AG04449 (cell line): ENCODE measurements at regions not wholly inside any gene's neighbourhood (a gene's known extent, or its start where the extent isn't known, plus 50 kb on each side); places are given as distances from the start of the nearest gene placed in this dataset.
"Not testable (repeated sequence)": the region's sequence is repeated elsewhere in the genome, so short reads cannot be mapped to it uniquely, and the experiment has no call there.

Source experiments
- CTCF ChIA-PET: fragments of 350-600 bp; formaldehyde crosslinking; extraction: SDS; loops from one replicate; lab custom pipeline; 2021; ENCODE audit warnings: antibody characterized with exemption; lab: Yijun Ruan, JAX
- POLR2A ChIA-PET: fragments of 400-600, 350-600 bp; formaldehyde crosslinking; extraction: SDS; loops from one replicate; lab custom pipeline; 2020; ENCODE audit warnings: antibody characterized with exemption, inconsistent platforms; lab: Yijun Ruan, JAX
- DNase-seq: peaks from one replicate; pipeline ENCODE4 v3.0.0-alpha.2; 2010; ENCODE audit warnings: low read depth, low spot score
- H3K4me3 ChIP-seq: 2 replicates; pipeline ENCODE4 v1.5.1; 2011; ENCODE audit warnings: low read depth, mild to moderate bottlenecking, control low read depth, low read length
- TF ChIP-seq, protein P1 (sequence below): IDR thresholded peaks from one replicate; pipeline ENCODE4 v1.5.1; 2011; ENCODE audit warnings: mild to moderate bottlenecking, moderate library complexity, low read length, control low read depth, inconsistent platforms; ENCODE audit not compliant: insufficient read depth; ENCODE audit errors: missing control alignments

DNA sequence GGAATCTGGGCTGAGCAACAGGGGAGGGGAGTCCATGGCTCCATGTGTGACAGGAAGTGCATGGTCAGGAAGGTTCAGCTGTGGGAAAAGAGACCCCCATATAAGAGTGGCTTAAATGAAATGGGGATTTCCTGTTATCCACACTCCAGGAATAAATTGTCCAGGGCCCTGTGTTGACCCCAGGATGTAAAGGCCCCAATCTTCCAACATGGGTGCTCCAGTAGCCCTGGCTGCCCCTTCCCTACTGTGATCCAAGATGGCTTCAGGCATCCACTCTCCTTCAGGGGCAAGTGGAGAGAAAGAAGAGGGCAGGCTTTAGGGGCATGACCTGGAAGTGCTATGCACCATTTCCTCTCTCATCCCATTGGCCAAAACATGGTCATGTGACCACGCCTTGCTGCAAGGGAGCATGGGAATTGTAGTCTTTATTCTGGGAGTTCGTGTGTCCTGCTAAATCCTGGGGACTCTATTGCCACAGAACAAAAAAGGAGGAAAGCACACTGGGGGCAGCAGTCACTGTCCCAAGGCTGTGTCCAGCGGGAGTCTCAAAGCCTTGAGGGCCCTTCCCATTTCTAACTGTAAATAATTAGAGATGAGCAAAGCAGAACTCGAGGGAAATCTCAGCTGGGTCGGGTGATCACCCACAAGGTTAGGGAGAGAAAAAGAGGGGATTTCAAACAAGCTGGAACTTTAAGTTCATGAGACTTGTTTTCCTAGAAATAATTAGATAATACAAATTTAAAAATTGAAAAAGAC is 289.2 kb downstream of the ADGRD1 start:
- no peak for DNase-seq
- ChIA-PET CTCF (no interaction called here), POLR2A (no interaction called here)
- no peak overlapping the region for H3K4me3 ChIP-seq
- TF ChIP-seq, protein P1, sequence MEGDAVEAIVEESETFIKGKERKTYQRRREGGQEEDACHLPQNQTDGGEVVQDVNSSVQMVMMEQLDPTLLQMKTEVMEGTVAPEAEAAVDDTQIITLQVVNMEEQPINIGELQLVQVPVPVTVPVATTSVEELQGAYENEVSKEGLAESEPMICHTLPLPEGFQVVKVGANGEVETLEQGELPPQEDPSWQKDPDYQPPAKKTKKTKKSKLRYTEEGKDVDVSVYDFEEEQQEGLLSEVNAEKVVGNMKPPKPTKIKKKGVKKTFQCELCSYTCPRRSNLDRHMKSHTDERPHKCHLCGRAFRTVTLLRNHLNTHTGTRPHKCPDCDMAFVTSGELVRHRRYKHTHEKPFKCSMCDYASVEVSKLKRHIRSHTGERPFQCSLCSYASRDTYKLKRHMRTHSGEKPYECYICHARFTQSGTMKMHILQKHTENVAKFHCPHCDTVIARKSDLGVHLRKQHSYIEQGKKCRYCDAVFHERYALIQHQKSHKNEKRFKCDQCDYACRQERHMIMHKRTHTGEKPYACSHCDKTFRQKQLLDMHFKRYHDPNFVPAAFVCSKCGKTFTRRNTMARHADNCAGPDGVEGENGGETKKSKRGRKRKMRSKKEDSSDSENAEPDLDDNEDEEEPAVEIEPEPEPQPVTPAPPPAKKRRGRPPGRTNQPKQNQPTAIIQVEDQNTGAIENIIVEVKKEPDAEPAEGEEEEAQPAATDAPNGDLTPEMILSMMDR, result no peak

- POLR2A ChIA-PET, DNase-seq, CTCF ChIA-PET, H3K4me3 ChIP-seq: not testable (repeated sequence)
Measured at GRCh38 chr12:131244157-131244688, 290.5 kb downstream of the ADGRD1 start.

DNA sequence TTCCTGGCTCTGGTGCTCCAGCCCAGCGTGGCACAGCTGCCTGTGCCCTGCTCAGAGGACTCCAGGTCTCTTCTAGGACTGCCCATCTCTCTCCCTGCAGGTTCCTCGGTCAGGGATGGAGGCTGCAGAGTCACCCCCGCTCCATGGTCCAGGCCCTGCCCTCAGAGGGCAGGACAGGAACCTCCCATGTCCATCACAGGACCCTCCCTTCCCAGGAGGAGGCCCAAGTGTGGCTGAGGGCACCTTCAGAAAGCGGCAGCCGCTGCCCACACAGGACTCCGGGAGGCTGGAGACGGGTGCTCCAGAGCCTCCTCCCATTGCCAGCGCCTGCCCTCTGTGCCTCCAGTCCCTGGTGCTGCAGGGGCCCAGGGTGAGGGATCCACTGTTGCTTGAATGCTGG is 291.5 kb downstream of the ADGRD1 start:
- POLR2A ChIA-PET, H3K4me3 ChIP-seq, DNase-seq, CTCF ChIA-PET: not testable (repeated sequence)

DNA sequence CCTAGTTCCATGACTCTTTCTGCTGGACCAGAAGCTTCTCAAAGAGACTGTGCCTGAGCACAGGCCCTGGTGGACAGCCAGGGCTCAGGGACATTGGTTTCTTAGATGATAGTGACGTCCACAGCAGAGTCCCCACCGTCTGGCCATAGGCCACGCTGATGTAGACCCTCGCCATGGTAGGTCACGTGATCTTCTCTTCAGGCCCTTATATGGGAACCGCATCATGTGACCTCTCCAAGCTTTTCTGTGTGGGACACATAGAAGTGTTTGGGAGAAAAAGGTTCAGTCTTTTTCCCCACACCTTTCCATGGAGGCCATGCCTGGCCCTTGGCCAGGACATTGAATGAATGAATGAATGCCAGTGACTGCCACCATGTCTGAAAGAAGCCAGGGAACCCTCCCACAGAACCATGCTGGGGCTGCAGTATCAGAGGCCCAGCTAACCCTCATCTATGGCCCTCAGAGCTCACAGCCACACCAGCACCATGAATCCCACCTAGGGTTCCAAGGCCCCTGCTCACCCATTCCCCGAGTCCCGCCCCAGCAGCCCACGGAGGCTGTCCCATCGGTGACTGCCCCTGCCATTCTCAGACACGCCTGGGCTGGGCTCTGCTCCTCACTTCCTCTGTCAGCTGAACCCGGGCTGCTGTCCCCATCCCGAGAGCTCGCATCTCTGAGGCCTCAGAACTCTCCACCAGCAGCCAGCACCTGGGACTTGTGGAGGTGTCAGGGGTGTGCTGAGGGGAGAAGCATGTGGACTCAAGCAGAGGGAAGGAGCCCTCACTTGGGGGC is 292.1 kb downstream of the ADGRD1 start:
- POLR2A ChIA-PET, result no interaction called here
- DNase-seq, result no peak
- CTCF ChIA-PET, result no interaction called here
- TF ChIP-seq, protein P1, result no peak
- no peak overlapping the region for H3K4me3 ChIP-seq

- POLR2A ChIA-PET, CTCF ChIA-PET, DNase-seq, H3K4me3 ChIP-seq: not testable (repeated sequence)
Measured at GRCh38 chr12:131247026-131247725, 293.5 kb downstream of the ADGRD1 start.

DNA sequence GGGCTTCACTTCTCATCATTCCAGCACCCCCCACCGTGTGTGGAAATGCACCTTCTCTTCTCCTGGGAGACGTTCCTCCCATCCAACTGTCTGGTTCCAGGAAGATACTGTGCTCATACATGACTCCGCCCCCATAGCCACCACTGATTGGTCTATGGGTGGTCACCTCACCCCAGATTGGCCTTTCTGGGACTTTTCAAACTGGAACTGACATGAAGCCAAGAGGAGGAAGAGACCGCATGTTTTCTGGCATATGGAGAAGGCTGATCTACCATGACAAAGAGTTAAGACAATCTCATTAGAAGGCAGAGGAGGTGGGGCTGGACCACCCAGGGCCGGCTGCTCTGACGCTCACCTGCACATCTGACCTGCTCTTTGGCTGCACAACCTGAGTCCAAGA is 294.2 kb downstream of the ADGRD1 start:
- DNase-seq, H3K4me3 ChIP-seq, POLR2A ChIA-PET, CTCF ChIA-PET: not testable (repeated sequence)

GRCh38 chr12:131249246-131250027 is 295.7 kb downstream of the ADGRD1 start:
- TF ChIP-seq, protein P1, result no peak
- ChIA-PET POLR2A (no interaction called here), CTCF (no interaction called here)
- H3K4me3 ChIP-seq, result no peak overlapping the region
- no peak for DNase-seq
